Testis (tissue), 2 donors: ENCODE measurements at regions not wholly inside any gene's neighbourhood (a gene's known extent, or its start where the extent isn't known, plus 50 kb on each side); places are given as distances from the start of the nearest gene placed in this dataset.

ENCODE experiments used
- POLR2A ChIP-seq: fragments of 450-650 bp; IDR thresholded peaks from one replicate; pipeline ENCODE4 v1.6.1; 2017; ENCODE audit warnings: antibody characterized with exemption, mild to moderate bottlenecking, moderate library complexity
- TF ChIP-seq, protein P1 (sequence below), 3 experiments: fragments of 450-650 bp in 2 of 3; fragments of 200-600 bp in 1 of 3; sonication (generic) in 1 of 3; IDR thresholded peaks; one replicate each; pipeline ENCODE4 v1.5.1; 2016 to 2019; ENCODE audit warnings: antibody characterized with exemption in 3 of 3, mild to moderate bottlenecking in 2 of 3, moderate library complexity in 1 of 3

DNA sequence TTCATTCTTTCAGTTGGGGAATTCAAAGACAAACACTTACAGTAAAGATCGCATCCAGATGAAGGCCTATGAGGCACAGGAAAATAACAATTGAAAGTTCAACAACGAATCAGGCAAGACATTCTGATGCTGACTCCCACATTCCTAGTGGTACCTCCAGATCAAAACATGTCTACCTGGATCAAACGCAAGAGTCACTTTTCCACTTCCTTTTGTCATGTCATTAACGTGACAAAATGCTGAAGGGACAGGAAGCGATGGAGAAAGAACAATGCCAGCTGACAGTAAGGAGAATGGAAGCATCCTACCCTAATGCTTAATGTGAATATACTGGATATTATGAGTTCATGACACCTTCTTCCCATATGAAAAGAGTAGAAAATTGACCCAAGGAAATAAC lies 365.4 kb upstream of the CDH11 start:
- TF ChIP-seq, protein P1, sequence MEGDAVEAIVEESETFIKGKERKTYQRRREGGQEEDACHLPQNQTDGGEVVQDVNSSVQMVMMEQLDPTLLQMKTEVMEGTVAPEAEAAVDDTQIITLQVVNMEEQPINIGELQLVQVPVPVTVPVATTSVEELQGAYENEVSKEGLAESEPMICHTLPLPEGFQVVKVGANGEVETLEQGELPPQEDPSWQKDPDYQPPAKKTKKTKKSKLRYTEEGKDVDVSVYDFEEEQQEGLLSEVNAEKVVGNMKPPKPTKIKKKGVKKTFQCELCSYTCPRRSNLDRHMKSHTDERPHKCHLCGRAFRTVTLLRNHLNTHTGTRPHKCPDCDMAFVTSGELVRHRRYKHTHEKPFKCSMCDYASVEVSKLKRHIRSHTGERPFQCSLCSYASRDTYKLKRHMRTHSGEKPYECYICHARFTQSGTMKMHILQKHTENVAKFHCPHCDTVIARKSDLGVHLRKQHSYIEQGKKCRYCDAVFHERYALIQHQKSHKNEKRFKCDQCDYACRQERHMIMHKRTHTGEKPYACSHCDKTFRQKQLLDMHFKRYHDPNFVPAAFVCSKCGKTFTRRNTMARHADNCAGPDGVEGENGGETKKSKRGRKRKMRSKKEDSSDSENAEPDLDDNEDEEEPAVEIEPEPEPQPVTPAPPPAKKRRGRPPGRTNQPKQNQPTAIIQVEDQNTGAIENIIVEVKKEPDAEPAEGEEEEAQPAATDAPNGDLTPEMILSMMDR (IDR thresholded peaks at IDR 0.05) = no peak
- TF ChIP-seq POLR2A = no peak
